Stimulated activated CD4-positive, alpha-beta T cell treated with anti-CD3 and anti-CD28 coated beads, Interleukin-2, amount 100 ng/mL, for 24 hours (primary cell): ENCODE measurements at regions not wholly inside any gene's neighbourhood (a gene's known extent, or its start where the extent isn't known, plus 50 kb on each side); places are given as distances from the start of the nearest gene placed in this dataset.
"Not testable (repeated sequence)": the region's sequence is repeated elsewhere in the genome, so short reads cannot be mapped to it uniquely, and the experiment has no call there.

Source experiments
- DNase-seq, 2 donors: peaks; one replicate each; pipeline ENCODE4 v3.0.0-alpha.2; 2020

DNA sequence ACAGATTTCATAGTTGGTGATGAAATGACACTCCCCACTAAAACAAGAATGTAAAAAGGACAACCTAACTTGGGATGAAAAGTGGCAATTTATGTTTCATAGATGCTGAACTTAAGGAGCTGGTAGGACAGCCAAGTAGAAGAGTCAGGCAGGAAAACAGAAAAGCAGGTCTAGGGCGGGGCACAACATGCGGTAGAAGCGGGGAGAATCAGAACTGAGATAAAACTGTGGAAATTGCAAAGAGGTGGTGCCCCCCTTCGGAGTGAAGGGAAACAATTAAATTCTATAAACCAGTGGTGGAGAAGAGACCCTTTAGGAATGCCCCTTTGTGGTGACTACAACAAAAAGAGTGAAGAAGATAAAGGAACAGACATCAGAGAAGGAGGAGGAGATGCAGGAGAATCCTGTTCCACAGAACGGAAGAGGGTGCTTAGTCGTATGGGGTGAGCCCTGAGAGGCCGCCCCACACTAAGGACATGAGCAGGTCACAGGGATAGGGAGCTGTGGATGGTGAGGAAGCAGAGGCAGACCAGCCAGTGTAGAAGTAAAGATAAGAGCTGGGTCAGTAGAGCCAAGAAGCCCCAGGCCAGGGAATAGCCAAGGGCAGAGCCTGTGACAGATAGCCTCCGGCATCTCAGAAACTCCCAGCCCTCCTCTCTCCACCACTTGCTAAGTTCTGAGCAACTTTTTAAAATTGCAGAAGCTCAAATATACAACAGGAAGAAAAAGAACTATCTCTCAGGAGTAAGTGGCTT, 100.3 kb upstream of the DOCK9 start:
- DNase-seq = no peak

DNA sequence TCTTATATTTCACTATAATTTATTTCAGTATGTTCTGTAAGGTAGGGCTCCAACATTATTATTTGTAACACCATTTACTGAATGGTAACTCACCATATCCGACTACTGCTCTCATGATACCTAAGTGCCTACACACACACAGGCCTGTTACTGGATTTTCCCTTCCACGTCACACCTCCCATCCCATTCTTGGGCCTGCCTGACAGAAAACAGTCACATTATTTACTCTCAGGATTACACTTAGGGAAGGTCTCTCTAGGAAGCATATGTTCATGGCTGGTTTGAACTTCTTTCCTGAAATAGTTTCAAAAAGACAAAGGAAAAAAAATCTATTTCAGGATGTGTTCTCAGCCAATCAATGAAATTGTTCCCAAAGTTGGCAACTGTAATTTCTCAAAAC, 102.3 kb upstream of the DOCK9 start:
- no peak for DNase-seq

DNA sequence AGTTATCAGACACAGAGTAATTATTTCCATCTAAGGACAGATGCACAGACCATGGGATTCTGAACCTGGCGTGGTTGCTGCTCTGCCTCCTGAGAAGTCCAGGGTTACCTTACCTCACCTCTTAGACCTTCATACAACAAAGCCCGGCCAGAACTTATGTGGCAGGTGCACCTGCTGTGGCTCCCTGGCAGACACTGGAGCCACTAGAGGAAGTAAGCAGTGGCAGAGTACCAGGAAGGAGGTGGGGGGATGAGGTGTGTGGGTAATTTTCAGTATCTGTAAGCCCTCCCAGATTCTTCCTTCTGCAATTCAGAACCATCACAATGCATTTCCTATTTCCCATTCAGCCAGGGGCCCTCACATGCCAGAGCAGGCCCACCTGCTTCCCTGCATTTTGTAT, 106.1 kb upstream of the DOCK9 start:
- no peak for DNase-seq

DNA sequence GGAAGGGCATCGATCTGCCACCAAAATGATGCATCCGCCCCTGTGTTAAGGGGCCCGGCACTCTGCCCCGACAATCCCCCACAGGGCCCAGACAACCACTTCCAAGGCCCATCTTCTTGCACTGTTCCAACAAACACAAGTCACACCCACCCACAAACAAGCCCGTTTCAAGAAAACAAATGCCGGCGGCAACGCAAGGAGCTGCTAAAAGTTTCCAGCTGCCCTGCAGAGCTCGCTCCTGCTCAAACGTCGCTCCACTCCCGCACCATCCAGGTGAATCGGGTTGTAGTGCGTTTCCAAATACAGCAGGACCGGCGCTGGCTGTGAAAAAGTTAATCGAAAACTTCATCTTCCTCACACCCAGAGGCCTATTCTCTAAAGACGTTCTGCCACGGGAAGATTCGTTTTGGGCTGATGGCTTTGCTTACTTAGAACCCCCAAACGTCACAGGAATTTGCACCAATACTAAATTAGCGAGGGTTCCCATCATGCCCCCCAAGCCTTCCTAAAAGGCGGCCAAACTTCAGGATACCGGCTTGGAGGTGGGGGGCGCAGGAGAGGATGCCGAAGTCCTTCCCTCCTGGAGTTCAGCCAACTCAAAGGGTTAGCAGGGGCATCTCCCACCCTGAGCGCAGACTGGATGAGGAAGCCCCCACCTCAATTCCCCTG, 107.4 kb upstream of the DOCK9 start:
- DNase-seq = peak; percentile 25 to 30

DNA sequence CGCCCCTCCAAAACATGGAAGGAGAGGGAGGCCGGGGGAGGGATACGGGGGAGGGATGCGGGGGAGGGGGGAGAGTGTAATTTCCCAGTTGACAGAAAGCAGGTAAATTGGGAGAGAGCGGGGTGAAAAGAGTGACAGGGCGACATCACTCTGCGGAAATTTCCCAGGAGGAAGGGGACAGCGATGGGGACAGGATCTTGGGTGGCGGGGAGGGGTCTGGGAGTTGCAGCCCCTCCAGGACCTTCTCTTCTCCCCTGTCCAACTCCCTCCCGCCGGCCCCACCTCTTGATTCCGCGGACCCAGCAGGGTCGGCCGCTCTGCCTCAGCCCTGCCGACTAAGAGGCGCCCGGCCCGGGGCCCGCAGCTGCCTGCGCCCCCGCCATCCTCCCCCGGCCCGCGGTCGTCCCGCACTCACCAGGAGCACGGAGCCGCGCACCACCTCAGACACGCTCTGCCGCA, 108.0 kb upstream of the DOCK9 start:
- no peak for DNase-seq

DNA sequence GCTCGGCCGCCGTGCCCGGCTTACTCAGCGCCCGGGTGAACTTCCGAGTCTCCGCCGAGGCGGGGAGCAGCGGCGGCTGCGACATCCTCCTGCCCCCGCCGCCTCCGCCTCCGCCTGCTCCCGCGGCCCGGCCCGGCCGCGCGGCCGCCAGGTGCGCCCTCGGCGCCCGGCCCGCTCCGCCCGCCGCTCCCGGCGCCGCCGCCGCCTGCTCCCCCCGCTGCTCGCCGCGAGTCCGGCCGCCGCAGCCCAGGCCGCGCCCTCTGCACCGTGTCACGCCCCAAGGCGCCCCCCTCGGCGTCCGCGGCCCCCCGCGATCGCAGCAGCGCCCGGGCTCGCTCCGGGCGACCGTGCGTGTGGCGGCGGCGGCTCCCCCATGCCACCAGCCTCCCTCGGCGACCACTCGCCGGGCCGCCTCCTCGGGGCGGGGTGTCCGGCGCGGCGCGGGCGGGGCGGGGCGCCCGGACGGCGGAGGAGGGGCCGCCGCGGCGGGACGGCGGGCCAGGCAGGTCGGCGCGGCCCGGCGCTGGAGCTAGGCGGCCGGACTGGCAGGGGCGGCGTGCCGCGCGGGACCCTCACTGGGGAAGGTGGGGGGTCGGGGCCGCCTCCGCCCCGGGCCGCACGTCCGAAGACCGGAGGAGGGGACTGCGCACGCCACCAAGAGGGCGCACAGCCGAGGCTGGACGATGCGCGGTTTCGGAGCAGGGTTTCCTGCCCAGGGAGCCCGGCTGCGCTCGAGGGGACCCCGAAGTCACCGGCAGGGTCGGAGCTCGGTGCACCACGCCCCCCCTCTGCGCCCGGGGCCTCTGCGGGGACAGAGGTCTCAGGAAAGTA, 108.6 kb upstream of the DOCK9 start:
- peak; percentile 69 to 76 for DNase-seq

DNA sequence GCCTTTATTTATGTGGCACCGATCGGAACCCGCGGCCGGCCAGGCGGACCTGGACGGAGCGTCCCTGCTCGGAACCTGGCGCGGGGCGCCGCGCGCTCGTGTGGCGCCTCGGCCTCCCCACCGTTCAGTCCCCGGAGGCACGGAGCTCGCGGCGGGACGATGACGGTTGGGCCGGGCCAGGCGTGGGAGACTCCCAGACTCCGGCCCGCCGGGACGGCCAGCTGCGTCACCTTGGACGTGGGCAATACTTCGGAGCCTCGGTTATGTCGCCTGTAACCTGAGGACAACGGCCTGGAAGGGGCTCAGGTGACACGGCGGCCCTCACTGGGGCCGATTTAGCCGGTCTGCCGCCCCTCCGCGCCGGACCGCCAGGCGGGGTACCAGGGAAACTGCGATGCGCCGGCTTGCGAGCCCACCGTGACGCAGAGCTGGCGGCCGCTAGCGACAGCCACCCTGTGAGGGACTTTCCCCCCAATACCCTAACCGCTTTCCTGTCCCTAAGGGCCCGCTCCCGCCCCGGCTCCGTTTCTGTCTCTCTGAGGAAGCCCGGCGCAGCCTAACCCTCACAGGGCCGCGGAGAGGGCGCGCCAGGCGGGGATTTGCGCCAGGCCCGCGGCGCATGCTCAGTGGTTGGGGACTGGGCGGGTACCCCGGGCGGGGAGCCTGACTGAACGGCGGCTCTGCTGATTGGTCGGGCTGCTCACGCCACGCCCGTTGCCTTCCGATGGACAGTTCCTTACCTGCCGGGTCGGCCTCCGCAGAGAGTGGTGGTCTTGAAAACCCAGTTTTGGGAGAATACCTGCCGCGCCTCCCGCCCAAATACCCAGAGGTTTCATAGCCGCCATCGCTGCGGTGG, 109.5 kb upstream of the DOCK9 start:
- DNase-seq = peak; percentile 94 to 95

DNA sequence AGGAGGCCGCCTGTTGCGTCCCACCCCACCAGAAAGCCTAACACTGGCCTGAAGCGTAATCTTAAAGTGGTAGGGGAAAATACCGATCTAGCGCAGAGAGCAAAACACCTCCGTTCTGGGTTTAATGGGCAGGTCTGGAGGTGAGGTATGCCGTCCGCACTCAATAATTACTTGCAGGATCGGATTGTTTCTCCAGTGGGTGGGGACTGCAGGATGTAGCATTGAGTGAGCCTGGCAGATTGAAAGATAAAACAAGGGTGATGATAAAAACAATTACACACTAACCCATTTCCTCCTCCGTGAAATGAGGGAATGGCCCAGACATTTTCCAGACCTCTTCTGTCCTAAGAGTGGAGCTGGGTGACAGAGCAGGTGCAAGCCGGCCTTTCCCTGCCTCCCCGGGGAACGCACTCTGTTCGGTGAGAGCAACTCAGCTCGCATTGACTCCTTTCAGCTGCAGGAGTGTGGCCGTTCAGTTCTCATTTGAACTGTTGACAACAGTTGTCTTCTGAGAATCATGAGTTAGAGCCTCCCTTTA, 110.2 kb upstream of the DOCK9 start:
- peak; percentile 33 to 38 for DNase-seq

DNA sequence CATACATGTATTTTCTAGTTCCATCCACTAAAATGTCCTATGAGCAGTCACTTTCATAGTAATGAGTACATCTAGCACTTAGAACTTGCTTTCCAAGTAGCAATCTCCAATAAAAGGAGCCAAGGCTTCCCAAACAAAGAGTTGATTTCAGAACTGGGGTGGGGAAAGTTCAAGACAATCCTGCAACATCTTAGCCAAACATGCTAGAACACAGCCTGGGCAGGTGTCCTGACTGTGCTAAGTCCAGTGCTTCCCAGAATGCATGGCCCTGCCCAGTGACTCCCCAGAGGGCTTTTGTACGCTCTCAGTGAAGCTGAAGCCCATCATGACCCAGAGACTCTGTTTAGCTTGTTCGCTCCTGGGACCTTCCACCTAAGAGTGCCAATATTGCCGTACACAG, 106.7 kb upstream of the UBAC2 start:
- DNase-seq = no peak

DNA sequence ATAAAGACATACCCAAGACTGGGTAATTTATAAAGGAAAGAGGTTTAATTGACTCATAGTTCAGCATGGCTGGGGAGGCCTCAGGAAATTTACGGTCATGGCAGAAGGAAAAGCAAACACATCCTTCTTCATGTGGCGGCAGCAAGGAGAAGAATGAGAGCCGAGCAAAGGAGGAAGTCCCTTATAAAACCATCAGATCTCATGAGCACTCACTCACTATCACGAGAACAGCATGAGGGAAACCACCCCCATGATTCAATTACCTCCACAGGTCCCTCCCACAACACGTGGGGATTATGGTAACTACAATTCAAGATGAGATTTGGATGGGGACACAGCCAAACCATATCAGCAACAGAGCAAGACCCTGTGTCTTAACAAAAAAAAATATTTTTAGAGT, 98.8 kb upstream of the UBAC2 start:
- not testable (repeated sequence) for DNase-seq

DNA sequence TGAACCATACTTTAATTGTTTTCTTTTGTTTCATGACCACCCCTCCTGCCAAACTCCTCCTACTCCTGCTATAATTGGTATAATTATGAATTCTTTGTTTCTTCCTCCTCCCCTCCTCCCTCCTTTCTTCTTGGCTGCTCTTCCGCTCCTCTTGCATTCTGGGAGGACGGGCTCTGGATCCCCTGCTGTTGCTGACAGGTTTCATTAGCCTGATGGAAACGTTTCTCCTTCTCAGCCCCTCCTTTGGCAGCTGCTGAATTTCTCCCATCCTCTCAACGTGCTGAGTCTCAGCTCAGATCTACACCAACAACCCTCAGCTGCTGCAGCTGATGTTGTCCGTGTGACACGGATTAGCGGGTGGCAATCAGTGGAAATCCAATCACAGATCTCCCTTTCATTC, 97.1 kb upstream of the UBAC2 start:
- no peak for DNase-seq

DNA sequence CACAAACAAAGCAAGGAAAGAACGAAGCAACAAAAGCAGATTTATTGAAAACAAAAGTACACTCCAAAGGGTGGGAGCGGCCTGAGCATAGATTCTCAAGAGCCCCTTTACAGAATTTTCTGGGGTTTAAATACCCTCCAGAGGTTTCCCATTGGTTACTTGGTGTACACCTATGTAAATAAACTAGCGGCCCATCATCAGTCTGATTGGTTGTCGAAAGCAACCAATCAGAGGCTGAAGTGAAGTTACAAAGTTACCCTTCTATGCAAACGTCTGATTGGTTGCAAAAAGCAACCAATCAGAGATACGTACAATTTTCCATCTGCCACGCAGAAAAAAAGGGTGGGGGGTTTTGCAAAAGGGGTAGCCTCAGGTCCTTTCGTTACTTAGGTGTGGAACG, 96.3 kb upstream of the UBAC2 start:
- no peak for DNase-seq

DNA sequence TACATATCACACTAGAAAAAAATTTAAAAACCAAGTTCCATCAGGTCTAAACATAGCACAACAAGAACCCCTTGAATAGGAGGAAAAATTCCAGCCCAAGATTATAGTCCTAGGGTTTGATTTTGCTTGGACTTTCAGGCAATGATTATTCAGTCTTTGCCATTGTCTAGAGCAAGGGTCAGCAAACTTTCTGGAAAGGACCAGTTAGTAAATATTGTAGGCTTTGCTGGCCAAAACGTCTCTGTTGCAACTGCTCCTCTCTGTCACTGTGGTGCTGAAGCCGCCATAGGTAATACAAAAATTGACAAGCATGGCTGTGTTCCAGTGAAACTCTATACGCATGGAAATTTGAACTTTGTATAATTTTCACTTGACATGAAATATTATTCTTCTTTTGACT, 95.5 kb upstream of the UBAC2 start:
- DNase-seq = no peak

DNA sequence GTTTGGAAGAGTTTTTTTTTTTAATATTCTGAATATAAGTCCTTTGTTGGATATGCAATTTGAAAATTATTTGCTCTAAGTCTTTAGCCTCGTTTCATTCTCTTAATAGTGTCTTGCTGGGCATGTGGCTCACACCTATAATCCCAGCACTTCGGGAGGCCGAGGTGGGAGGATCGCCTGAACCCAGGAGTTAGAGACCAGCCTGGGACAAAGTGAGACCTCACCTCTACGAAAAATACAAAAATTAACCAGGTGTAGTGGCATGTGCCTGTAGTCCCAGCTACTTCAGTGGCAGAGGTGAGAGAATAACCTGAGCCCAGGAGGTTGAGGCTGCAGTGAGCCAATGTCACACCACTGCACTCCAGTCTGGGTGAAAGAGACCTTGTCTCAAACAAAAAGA, 87.3 kb upstream of the UBAC2 start:
- no peak for DNase-seq

DNA sequence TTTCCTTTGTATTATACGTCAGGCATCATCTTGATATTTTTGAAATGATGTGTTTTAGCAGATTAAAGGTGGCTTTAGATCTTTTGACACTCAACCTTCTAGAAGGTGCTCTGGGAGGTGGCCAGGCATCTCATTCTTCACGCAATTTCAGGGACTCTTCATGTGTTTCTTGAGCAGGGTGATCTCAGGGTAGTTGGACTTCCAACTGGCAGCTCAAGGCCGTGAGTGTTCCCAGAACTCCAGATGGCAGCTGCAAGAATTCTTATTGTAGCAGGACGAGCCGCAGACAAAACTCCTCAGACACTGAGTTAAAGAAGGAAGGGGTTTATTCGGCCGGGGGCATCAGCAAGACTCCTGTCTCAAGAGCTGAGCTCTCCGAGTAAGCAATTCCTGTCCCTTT, 82.5 kb upstream of the UBAC2 start:
- DNase-seq = no peak

DNA sequence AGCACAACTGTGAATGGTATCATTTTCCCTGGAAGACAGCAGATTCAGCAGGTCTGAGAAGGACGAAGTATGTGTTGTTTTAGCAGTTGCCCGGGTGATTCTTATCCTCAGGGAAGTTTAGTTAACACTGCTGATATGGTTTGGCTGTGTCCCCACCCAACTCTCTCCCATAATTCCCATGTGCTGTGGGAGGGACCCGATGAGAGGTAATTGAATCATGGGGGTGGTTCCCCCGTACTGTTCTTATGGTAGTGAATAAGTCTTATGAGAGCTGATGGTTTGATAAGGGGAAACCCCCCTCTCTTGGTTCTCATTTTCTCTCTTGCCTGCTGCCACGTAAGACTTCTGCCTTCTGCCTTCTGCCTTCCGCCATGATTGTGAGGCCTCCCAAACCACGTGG, 81.0 kb upstream of the UBAC2 start:
- peak; percentile 28 to 59 for DNase-seq

DNA sequence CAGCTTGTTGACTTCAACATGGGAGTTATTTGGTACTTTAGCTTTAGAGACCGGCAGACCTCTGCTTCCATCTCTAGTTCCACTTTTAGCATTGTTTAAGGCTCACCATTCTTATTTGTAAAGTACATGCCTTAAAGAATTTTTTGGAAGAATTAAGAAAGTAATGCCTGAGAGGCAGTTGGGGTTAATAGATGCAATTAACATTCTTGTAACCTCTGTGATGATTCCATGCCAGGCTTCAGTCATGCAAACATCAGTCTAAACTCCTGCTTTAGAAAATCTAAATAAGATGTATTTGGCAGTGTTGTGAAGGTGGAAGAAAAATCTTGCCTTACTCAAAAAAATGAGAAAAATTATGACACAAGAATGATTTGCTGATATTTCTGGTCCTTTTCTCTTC, 79.9 kb upstream of the UBAC2 start:
- no peak for DNase-seq

DNA sequence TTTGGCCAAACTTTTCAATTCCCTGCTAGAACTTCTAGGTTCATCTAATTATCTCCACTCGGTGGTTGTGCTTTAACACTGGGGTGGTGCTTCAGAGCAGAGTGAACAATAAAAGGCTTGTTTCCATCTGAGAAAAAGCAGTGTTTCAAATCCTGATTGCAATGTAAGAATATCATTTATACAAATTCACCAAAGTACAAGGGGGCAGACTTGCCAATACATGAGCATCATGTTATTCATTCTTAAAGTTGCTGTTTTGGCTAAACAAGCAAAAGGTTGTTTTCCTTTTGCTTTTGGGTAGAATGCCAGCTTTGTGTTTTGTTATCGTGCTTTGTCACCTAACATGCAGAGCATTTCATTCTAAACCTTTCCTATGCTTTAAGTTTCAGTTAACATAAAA, 78.5 kb upstream of the UBAC2 start:
- DNase-seq = no peak

DNA sequence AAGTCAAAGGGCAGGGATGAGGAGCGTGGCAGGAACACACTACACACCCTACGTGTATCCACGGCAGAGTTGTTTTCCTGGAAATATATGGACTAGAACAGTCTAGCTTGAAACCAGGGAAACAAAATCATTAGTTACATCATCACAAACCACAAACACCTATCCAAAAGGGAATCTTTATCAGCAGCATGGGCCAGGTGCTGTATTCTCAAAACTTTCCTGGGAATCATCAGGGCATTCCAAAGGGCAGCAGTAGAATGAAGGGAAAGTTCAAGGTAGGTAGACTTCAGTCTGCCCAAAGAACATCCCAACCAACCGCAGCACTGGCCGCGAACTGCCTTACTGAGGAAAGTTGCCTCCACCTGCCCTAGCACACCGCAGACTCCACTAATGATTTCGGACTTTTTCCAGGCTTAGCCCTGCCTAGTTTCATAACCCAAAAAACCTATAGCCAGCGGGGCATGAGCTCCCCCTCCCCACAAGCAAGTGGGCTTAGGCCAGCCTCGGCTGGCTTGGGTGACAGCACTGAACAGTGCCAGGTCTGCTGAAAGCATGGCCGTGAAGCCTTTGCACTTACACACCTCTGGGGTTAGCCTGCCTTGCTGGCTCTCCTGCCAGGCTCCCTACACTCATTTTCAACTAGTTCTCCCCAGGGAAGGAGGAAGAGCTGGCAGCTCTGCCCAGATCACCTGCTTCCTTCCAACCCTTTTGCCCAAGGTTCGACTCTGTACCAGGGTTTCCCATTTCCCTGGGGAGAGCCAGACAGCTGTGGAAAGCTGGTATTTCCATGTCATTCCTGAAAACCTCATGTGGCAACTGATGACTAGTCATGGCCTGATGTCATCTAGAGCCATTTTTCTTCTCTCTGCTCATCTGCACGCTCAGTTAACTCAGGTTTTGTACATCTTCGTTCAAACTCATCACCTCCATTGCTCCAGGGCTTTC, 77.3 kb upstream of the UBAC2 start:
- DNase-seq = no peak

DNA sequence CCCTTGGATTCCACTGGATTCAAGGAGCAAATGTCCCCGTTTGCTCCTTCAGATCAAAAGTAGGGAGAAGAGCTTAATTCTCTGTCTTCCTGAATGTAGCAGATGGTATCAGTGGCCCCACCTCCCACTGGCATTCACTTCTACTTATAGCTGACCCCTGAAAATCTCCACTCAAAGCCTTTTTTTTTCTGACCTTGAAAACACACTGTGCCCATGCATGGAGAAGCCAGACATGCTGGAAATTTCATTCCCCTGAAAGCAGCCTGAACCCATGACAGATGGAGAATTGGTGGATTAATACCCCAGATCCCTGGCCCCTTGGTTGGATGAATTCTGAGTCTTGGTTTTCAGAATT, 76.6 kb upstream of the UBAC2 start:
- no peak for DNase-seq

DNA sequence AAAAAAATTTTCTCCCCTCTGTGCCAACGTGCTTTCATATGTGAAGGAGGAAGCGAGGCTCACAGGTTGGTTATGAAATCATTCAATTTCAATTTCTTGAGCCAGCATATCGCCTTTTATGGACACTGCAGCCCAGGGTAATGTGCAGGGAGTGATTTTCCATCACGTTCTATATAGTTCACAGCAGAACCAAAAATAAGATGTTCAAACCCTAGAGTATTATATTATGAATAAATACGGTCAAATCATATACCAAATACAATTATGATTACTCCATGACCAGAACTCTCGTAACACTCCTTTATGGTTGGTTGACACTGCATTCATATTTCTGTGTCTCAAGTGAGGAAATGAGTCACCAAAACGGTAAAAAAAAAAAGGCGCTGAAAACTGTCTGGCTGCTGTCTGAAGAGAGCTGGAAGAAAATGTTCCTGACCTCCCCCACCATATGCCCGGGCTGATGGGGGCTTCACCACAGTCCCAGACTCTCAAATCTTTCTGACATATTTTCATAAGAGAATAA, 75.8 kb upstream of the UBAC2 start:
- no peak for DNase-seq
